ENCODE measurements at regions not wholly inside any gene's neighbourhood (a gene's known extent, or its start where the extent isn't known, plus 50 kb on each side); places are given as distances from the start of the nearest gene placed in this dataset.

DNA sequence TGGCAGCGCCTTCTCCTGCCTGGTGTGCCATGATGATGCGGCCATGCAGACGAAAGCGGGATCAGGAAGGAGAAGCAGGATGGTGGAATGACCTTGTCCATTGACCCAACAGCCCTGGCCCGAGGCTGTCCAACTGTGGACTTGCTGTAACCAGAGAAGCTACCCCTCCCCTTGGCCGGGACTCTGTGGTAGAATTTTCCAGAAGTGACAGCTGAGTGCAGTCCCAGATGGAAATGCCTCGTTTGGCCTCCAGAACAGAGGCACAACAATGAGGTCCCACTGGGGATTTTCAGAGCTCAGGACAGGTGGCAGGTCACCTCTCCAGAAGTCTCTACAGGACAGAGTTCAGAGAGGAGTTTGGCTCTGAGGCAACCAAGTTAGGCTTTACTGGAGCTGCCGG lies 299.2 kb upstream of the CDH4 start:
- Histone ChIP-seq H3K27ac (replicated peaks) (no peak overlapping the region), H3K4me3 (replicated peaks; ENCODE audit: insufficient read depth, low read length) (no peak overlapping the region), H3K27me3 (ENCODE audit: insufficient read depth, poor library complexity, severe bottlenecking) (no peaks in the 10 kb centered on the region)
- no peak for TF ChIP-seq SPI1 (IDR thresholded peaks at IDR 0.05; ENCODE audit: borderline replicate concordance, low read depth)
- no peak for TF ChIP-seq POLR2AphosphoS5 (IDR thresholded peaks at IDR 0.05; ENCODE audit: low read depth)
- no peak for TF ChIP-seq REST (IDR thresholded peaks at IDR 0.05; ENCODE audit: insufficient replicate concordance, low read depth)
- TF ChIP-seq GABPA (IDR thresholded peaks at IDR 0.05; ENCODE audit: low read depth): no peak
- TF ChIP-seq, protein P1, sequence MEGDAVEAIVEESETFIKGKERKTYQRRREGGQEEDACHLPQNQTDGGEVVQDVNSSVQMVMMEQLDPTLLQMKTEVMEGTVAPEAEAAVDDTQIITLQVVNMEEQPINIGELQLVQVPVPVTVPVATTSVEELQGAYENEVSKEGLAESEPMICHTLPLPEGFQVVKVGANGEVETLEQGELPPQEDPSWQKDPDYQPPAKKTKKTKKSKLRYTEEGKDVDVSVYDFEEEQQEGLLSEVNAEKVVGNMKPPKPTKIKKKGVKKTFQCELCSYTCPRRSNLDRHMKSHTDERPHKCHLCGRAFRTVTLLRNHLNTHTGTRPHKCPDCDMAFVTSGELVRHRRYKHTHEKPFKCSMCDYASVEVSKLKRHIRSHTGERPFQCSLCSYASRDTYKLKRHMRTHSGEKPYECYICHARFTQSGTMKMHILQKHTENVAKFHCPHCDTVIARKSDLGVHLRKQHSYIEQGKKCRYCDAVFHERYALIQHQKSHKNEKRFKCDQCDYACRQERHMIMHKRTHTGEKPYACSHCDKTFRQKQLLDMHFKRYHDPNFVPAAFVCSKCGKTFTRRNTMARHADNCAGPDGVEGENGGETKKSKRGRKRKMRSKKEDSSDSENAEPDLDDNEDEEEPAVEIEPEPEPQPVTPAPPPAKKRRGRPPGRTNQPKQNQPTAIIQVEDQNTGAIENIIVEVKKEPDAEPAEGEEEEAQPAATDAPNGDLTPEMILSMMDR (IDR thresholded peaks at IDR 0.05; ENCODE audit: insufficient read depth, low read length): no peak
- DNase-seq (ENCODE audit: low read depth in 1 of 2, low spot score in 1 of 2): no peak

DNA sequence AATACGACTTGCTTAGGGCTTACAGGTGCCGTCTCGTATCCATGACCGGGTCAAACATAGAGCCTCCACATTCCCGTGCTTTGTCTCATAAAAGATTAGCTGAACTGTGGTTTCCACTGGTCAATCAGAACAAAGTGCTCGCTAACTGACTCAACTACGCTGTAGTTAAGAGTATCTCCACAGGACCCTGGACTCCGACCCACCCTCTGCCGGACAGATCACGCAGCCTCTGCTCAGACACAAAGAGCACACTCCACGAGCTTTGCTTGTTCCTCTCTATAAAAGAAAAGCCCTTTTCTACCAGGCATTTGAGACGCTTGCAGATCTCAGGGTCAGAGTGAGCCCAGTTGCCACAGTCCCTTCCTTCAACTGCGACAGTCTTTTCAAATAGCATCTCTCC lies 298.7 kb upstream of the CDH4 start:
- Histone ChIP-seq H3K27me3 (ENCODE audit: insufficient read depth, poor library complexity, severe bottlenecking) (no peaks in the 10 kb centered on the region), H3K4me3 (replicated peaks; ENCODE audit: insufficient read depth, low read length) (no peak overlapping the region), H3K27ac (replicated peaks) (no peak overlapping the region)
- TF ChIP-seq POLR2AphosphoS5 (IDR thresholded peaks at IDR 0.05; ENCODE audit: low read depth): no peak
- TF ChIP-seq REST (IDR thresholded peaks at IDR 0.05; ENCODE audit: insufficient replicate concordance, low read depth): no peak
- TF ChIP-seq GABPA (IDR thresholded peaks at IDR 0.05; ENCODE audit: low read depth): no peak
- TF ChIP-seq, protein P1 (IDR thresholded peaks at IDR 0.05; ENCODE audit: insufficient read depth, low read length): no peak
- no peak for TF ChIP-seq SPI1 (IDR thresholded peaks at IDR 0.05; ENCODE audit: borderline replicate concordance, low read depth)
- DNase-seq (ENCODE audit: low read depth in 1 of 2, low spot score in 1 of 2): no peak

- DNase-seq (ENCODE audit: low read depth in 1 of 2, low spot score in 1 of 2): no peak
- TF ChIP-seq GABPA (IDR thresholded peaks at IDR 0.05; ENCODE audit: low read depth): no peak
- TF ChIP-seq REST (IDR thresholded peaks at IDR 0.05; ENCODE audit: insufficient replicate concordance, low read depth): no peak
- no peak for TF ChIP-seq POLR2AphosphoS5 (IDR thresholded peaks at IDR 0.05; ENCODE audit: low read depth)
- TF ChIP-seq, protein P1 (IDR thresholded peaks at IDR 0.05; ENCODE audit: insufficient read depth, low read length): no peak
- TF ChIP-seq SPI1 (IDR thresholded peaks at IDR 0.05; ENCODE audit: borderline replicate concordance, low read depth): no peak
- no peak overlapping the region for H3K4me3 ChIP-seq (replicated peaks; ENCODE audit: insufficient read depth, low read length)
- H3K27ac ChIP-seq (replicated peaks): no peak overlapping the region
- H3K27me3 ChIP-seq (ENCODE audit: insufficient read depth, poor library complexity, severe bottlenecking): no peaks in the 10 kb centered on the region
Observed at GRCh38 chr20:60955706-60956105, 296.4 kb upstream of the CDH4 start.

All from HL-60 (cell line).